Activated naive CD8-positive, alpha-beta T cell treated with anti-CD3 and anti-CD28 coated beads, Interleukin-2, amount 50 U/mL, for 24 hours (primary cell): ENCODE measurements at regions not wholly inside any gene's neighbourhood (a gene's known extent, or its start where the extent isn't known, plus 50 kb on each side); places are given as distances from the start of the nearest gene placed in this dataset.
"Not testable (repeated sequence)": the region's sequence is repeated elsewhere in the genome, so short reads cannot be mapped to it uniquely, and the experiment has no call there.

ENCODE experiments used
- ATAC-seq: fragments of 150-1000 bp; cut with Tn5 transposase; one replicate; pipeline ENCODE4 v1.10.0; 2021
- DNase-seq: peaks from one replicate; pipeline ENCODE4 v3.0.0; 2021
- H3K27ac Mint-ChIP-seq: one replicate; pipeline ENCODE4 v1.8.0; 2021; ENCODE audit warnings: mild to moderate bottlenecking, mixed read lengths
- H3K27me3 Mint-ChIP-seq: one replicate; pipeline ENCODE4 v1.8.0; 2021; ENCODE audit warnings: mixed read lengths
- H3K36me3 Mint-ChIP-seq: one replicate; pipeline ENCODE4 v1.8.0; 2021; ENCODE audit warnings: low read depth, mixed read lengths
- H3K4me1 Mint-ChIP-seq: one replicate; pipeline ENCODE4 v1.8.0; 2021; ENCODE audit warnings: mixed read lengths
- H3K4me3 Mint-ChIP-seq: one replicate; pipeline ENCODE4 v1.8.0; 2021; ENCODE audit warnings: mild to moderate bottlenecking, moderate library complexity, mixed read lengths
- H3K9me3 Mint-ChIP-seq: one replicate; pipeline ENCODE4 v1.8.0; 2021; ENCODE audit warnings: mixed read lengths

DNA sequence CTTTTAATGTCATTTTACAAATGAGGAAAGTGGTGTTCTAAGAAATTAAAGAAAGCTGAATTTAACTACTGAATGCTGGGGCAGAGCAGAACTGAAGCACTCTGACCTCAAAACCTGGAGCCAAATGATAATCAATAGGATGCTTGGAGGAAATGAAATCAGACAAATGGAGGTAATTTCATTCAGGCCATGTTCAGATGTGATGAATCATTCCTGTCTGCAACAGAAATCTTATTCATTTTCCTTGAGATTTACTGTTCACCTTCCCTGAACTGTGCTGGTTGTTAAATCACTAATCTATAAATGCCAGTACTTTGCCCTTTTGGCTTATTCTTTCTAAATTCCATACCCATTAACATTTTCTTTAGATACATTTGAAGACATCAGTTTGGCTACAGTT is 85.6 kb upstream of the SNX7 start:
- Mint-ChIP-seq H3K4me3 (no peak overlapping the region), H3K27ac (no peak overlapping the region), H3K4me1 (no peaks in the 10 kb centered on the region), H3K9me3 (no peaks in the 10 kb centered on the region), H3K36me3 (no peaks in the 10 kb centered on the region), H3K27me3 (no peaks in the 10 kb centered on the region)
- no peak for DNase-seq
- ATAC-seq = no peak

DNA sequence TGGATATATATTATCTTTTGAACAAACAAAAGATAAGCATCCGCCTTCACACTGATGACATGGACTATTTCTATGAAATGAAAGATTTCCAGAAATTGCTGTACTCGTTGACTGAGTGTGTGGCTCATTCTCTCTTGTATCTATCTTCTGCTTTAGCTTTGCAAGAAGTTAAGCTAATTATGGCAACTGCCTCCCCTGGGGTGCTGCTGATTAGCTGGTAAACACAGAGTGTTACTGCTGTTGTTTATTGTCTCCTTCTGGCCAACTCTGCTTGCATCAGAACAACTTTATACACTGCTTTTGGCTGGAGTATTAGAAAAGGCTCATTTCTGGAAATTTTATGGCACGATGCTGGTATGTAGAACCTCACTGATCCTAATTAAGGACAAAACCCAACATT is 95.6 kb upstream of the SNX7 start:
- Mint-ChIP-seq H3K27ac (no peak overlapping the region), H3K36me3 (no peaks in the 10 kb centered on the region), H3K27me3 (no peaks in the 10 kb centered on the region), H3K4me3 (no peak overlapping the region), H3K4me1 (no peaks in the 10 kb centered on the region), H3K9me3 (peaks cover 16% of the 10 kb centered on the region)
- ATAC-seq (no peak), DNase-seq (no peak)

DNA sequence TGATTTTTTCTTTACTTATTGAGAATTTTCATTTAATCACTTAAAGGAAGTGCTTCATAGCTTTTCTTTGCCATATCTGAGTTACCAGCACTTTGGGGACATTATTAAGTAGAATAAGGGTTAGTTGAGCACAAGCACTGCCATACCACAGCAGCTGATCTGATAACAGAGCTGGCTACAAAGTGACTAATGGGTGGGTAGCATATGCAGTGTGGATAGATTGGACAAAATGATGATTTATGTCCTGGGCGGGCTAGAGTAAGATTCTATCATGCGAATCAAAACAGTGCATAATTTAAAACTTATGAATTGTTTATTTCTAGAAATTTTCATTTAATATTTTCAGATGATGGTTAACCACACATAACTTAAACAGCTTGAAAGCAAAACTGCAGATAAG is 102.2 kb upstream of the SNX7 start:
- Mint-ChIP-seq H3K36me3 (no peaks in the 10 kb centered on the region), H3K27ac (no peak overlapping the region), H3K4me3 (no peak overlapping the region), H3K9me3 (peaks cover 23% of the 10 kb centered on the region), H3K4me1 (no peaks in the 10 kb centered on the region), H3K27me3 (no peaks in the 10 kb centered on the region)
- DNase-seq = no peak
- ATAC-seq = no peak

DNA sequence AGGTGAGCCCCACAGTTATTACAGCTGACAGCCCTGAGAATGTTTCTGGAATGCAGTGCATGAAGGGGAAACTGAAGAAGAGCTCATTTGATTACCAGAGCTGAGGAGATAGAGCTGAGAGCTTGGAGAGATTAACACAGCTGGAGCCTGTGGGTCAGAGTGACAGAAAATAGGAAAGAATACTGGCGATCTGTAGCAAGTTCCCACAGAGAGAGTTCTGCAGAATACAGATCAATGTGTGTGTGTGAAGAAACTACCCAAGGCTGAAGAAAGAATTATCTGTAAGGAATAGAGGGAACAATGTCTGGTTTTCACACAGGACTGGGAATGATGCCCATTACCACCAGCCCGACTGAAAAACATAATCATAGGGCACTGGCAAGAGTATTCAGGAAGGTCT is 103.6 kb upstream of the SNX7 start:
- no peaks in the 10 kb centered on the region for H3K27me3 Mint-ChIP-seq
- no peak for ATAC-seq
- no peaks in the 10 kb centered on the region for H3K4me1 Mint-ChIP-seq
- no peak overlapping the region for H3K27ac Mint-ChIP-seq
- H3K9me3 Mint-ChIP-seq = peaks cover 18% of the 10 kb centered on the region
- no peak overlapping the region for H3K4me3 Mint-ChIP-seq
- no peak for DNase-seq
- H3K36me3 Mint-ChIP-seq = no peaks in the 10 kb centered on the region

DNA sequence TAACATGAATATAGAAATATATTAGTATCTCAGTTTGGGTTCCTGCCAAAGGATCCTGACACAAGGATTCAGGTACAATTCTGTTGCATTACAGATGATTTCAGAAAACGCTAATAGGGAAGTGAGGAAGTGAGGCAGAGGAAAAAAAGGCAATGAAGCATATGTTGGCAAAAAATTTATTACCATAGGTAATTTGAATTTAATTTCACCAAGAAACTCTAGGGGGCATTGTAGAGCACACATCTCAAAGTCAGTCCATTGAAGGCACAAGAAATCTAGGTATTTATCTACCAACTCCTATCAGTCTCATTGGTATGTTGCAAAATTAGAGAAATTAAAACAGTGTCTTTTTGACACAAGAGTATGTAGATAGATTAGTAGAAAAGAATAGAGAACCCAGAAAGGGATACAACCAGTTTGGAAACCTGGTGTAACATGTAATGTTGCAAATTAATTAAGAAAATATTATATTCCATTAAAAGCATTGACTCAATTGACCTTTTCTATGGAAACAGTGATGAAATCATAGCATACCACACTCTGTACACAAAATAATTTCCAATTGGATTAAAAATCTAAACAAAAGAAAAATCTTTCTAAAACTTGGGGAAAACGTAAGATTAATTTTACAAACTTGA is 104.9 kb upstream of the SNX7 start:
- Mint-ChIP-seq H3K27me3 (no peaks in the 10 kb centered on the region), H3K36me3 (no peaks in the 10 kb centered on the region), H3K4me3 (no peak overlapping the region), H3K9me3 (peaks cover 9% of the 10 kb centered on the region), H3K27ac (no peak overlapping the region), H3K4me1 (no peaks in the 10 kb centered on the region)
- no peak for DNase-seq
- ATAC-seq = no peak

DNA sequence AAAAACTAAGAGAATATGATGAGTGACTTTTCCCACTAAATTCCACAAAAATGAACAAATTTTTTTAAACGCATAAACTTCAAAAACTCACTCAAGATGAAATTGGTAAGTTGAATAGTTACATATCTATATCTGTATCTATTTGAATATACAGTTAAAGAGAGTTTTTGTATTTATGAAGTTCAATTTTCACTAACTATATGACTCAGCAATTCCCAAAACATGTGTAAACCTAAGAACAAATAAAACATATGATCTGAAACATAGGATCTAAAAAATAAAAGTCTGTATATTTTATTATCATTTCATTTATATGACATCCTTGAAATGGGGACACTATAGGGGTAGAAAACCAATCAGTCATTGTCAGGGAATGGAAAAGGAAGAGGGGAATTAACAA is 105.7 kb upstream of the SNX7 start:
- no peaks in the 10 kb centered on the region for H3K36me3 Mint-ChIP-seq
- no peak for DNase-seq
- no peaks in the 10 kb centered on the region for H3K27me3 Mint-ChIP-seq
- H3K9me3 Mint-ChIP-seq = peaks cover 9% of the 10 kb centered on the region
- no peaks in the 10 kb centered on the region for H3K4me1 Mint-ChIP-seq
- no peak for ATAC-seq
- no peak overlapping the region for H3K27ac Mint-ChIP-seq
- H3K4me3 Mint-ChIP-seq = no peak overlapping the region

DNA sequence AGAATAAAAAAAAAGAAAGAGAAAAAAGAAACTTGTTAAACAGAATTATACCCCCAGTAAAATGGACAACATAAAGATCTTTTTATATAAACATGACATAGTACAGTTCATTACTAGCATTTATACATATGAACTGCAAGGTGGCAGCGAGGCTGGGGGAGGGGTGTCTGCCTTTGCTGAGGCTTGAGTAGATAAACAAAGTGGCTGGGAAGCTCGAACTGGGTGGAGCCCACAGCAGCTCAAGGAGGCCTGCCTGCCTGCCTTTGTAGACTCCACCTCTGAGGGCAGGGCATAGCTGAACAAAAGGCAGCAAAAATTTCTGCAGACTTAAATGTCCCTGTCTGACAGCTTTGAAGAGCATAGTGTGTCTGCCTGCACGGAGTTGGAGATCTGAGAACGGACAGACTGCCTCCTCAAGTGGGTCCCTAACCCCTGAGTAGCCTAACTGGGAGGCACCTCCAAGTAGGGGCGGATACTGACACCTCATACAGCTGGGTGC is 108.9 kb upstream of the SNX7 start:
- ATAC-seq, H3K9me3 Mint-ChIP-seq, H3K27me3 Mint-ChIP-seq, H3K27ac Mint-ChIP-seq, H3K4me1 Mint-ChIP-seq, H3K36me3 Mint-ChIP-seq, H3K4me3 Mint-ChIP-seq, DNase-seq: not testable (repeated sequence)

DNA sequence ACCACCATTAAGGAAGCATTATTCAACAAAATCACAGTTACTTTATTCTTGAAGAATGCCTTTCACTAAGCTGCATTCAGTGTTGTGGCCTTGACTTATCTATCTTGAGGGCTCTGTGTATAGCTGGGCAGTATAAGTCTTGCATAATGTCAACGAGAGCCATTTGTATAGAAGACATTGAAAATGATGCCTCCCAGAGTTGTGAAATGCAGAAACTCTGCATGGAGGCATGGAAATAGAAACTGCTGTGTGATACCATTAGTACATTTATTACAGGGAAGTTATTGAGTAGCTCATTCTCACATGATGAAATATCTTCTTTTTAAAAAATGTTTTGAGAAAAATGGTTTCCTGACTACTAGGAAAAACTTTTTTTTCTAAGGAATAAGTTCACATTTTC is 111.4 kb upstream of the SNX7 start:
- H3K9me3 Mint-ChIP-seq = peaks cover 4% of the 10 kb centered on the region
- no peaks in the 10 kb centered on the region for H3K4me1 Mint-ChIP-seq
- H3K36me3 Mint-ChIP-seq = no peaks in the 10 kb centered on the region
- no peak overlapping the region for H3K27ac Mint-ChIP-seq
- H3K4me3 Mint-ChIP-seq = no peak overlapping the region
- no peaks in the 10 kb centered on the region for H3K27me3 Mint-ChIP-seq
- ATAC-seq (no peak), DNase-seq (no peak)

DNA sequence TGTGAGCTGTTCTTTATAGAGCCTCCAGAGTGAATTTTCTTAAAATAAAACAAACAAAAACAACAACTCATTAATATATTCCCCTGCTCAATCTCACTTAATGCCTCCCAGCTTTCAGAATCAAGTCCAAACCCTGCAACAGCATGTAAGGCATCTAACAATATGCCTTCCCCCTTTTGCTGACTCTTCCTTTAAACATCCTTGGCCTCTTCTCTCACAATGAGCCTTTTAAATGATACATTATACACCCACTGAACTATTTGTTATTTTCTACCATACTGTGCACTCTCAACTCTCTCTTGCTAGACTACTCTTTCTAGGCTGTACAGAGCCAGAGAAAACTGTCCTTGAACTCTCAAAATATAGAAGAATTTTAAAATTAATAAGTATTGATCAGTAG is 115.2 kb upstream of the SNX7 start:
- DNase-seq = no peak

DNA sequence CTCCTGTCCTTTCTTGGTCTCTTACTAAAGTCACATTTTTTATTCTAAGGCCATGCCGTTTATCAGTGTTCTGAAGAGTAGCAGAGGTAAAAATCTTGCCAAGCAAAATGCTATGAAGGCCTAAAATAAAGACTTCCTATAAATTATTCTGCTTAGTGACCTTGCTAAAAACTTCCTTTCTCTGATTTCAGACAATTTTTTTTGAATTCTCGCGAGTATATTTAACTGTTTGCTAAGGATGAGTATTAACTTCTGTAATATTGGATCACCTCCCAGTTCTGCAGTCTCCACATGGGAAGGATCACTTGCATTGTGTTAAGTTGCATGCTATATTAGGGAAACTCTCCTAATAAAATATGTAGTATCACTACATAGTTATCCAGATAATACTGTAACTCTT is 123.4 kb upstream of the SNX7 start:
- ATAC-seq (no peak), DNase-seq (no peak)
- H3K4me3 Mint-ChIP-seq = no peak overlapping the region
- no peaks in the 10 kb centered on the region for H3K36me3 Mint-ChIP-seq
- H3K9me3 Mint-ChIP-seq = peaks cover 4% of the 10 kb centered on the region
- H3K4me1 Mint-ChIP-seq = no peaks in the 10 kb centered on the region
- no peaks in the 10 kb centered on the region for H3K27me3 Mint-ChIP-seq
- H3K27ac Mint-ChIP-seq = no peak overlapping the region

More for the DNA sequence above, 115.2 kb upstream of the SNX7 start:
- no peak overlapping the region for H3K4me3 Mint-ChIP-seq
- no peaks in the 10 kb centered on the region for H3K4me1 Mint-ChIP-seq
- no peaks in the 10 kb centered on the region for H3K27me3 Mint-ChIP-seq
- H3K27ac Mint-ChIP-seq = no peak overlapping the region
- H3K9me3 Mint-ChIP-seq = peaks cover under 1% of the 10 kb centered on the region
- H3K36me3 Mint-ChIP-seq = no peaks in the 10 kb centered on the region
- no peak for ATAC-seq

DNA sequence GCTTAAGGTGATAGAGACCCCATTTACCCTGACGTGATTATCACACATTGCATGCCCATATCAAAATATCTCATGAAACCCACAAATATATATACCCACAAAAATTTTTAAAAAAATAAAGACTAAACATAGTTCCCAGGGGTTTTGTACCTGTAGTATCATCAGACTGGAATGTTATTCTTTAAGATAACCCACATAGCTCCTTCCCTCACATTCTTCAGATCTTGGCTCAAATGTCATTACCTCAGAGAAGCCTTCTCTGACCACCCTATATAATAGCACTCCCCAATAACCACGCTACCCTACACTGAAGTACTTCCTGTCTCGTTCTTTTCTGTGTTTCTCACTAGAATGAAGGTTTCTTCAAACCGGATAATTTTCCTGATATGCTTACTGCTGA is 138.3 kb upstream of the SNX7 start:
- no peaks in the 10 kb centered on the region for H3K36me3 Mint-ChIP-seq
- no peak overlapping the region for H3K4me3 Mint-ChIP-seq
- ATAC-seq (no peak), DNase-seq (no peak)
- no peaks in the 10 kb centered on the region for H3K27me3 Mint-ChIP-seq
- no peaks in the 10 kb centered on the region for H3K4me1 Mint-ChIP-seq
- H3K9me3 Mint-ChIP-seq = peaks cover 27% of the 10 kb centered on the region
- no peak overlapping the region for H3K27ac Mint-ChIP-seq

DNA sequence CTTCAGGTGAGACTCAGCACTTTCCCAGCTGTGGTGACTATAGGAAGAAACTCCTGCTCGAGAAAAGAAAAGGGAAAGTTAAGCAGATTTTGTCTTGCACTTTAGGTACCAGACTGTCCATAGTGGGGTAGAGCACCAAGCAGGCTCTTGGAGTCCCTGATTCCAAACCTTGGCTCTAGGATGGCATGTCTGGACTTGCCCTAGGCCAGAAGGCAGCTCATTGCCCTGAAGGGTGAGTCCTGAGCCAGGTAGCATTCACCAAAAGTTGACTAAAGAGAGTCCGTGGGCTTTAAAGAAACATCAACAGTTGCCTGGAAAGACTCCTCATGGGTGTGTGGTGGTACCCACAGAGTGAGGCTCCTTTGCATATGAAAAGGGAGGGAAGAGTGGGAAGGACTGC is 145.2 kb upstream of the SNX7 start:
- no peak for DNase-seq

DNA sequence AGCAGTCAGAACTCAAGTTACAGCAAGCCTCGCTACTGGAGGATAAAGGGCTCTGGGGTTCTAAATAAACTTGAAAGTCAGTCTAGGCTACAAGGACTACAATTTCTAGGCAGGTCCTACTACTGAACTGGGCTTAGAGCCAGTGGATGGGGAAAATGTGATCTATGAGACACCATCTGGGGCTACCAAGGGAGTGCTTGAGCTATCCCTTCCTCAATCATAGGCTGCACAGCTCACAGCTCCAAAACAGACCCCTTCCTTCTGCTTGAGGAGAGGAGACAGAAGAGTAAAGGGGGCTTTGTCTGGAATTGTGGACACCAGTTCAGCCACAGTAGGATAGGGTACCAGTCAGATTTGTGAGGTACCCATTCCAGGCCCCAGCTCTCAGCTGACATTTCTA is 145.8 kb upstream of the SNX7 start:
- DNase-seq = no peak
- Mint-ChIP-seq H3K27me3 (no peaks in the 10 kb centered on the region), H3K4me3 (no peak overlapping the region), H3K36me3 (peaks cover 3% of the 10 kb centered on the region), H3K27ac (no peak overlapping the region), H3K9me3 (peaks cover 14% of the 10 kb centered on the region), H3K4me1 (no peaks in the 10 kb centered on the region)
- no peak for ATAC-seq

More for the DNA sequence above, 145.2 kb upstream of the SNX7 start:
- Mint-ChIP-seq H3K9me3 (peaks cover 13% of the 10 kb centered on the region), H3K36me3 (peaks cover 3% of the 10 kb centered on the region), H3K4me3 (no peak overlapping the region), H3K27me3 (no peaks in the 10 kb centered on the region), H3K4me1 (no peaks in the 10 kb centered on the region), H3K27ac (no peak overlapping the region)
- ATAC-seq = no peak

DNA sequence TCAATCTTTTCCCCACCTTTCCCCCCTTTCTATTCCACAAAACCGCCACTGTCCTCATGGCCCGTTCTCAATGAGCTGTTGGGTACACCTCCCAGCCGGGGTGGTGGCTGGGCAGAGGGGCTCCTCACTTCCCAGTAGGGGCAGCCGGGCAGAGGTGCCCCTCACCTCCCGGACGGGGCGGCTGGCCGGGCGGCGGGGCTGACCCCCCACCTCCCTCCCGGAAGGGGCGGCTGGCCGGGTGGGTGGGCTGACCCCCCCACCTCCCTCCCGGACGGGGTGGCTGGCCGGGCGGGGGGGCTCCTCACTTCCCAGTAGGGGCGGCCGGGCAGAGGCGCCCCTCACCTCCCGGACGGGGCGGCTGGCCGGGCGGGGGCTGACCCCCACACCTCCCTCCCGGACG is 149.3 kb upstream of the SNX7 start:
- H3K27ac Mint-ChIP-seq, ATAC-seq, H3K36me3 Mint-ChIP-seq, H3K27me3 Mint-ChIP-seq, H3K4me1 Mint-ChIP-seq, H3K4me3 Mint-ChIP-seq, DNase-seq: not testable (repeated sequence)
- H3K9me3 Mint-ChIP-seq = peaks cover 17% of the 10 kb centered on the region

DNA sequence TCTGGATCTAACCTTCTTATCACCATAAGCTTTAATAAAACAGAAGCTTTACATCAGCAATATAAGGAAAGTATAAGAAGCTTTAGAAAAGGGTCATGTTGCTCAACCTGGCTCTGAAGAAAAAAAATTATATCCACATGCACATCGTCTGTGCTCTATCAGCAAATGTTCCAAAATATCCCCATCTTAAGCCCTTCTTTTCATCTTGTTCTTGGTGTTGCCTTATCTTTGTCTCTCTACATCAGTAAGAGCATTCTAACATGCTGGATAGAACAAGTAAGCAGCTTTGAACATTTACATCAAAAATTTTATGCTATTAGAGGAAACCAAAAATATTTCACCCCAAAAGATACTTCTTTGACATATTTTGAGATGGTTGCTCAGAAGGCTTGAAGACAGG is 157.8 kb upstream of the SNX7 start:
- peaks cover 28% of the 10 kb centered on the region for H3K9me3 Mint-ChIP-seq
- H3K4me1 Mint-ChIP-seq = no peaks in the 10 kb centered on the region
- DNase-seq (no peak), ATAC-seq (no peak)
- no peak overlapping the region for H3K27ac Mint-ChIP-seq
- no peak overlapping the region for H3K4me3 Mint-ChIP-seq
- no peaks in the 10 kb centered on the region for H3K36me3 Mint-ChIP-seq
- peaks cover 4% of the 10 kb centered on the region for H3K27me3 Mint-ChIP-seq

DNA sequence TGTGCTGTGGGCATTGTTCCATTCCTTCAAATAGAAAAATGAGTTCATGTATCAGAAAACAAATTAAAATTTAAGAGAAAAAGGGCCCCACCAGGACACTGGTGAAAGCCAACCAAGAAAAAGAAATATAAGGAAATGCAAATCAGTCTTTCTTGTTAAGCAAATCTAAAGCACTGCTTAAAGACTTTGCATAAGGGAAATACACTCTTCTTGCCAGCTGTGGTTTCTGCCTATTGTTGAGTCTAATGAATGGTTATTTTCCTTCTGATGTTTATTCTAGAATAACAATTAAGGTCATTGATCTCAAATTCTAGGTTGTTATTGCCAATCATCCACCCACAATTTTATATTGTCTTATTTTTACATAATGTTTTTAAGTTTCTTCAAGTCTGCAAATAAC is 158.6 kb upstream of the SNX7 start:
- H3K27ac Mint-ChIP-seq = no peak overlapping the region
- H3K27me3 Mint-ChIP-seq = peaks cover 4% of the 10 kb centered on the region
- H3K9me3 Mint-ChIP-seq = peaks cover 24% of the 10 kb centered on the region
- no peaks in the 10 kb centered on the region for H3K4me1 Mint-ChIP-seq
- no peak overlapping the region for H3K4me3 Mint-ChIP-seq
- H3K36me3 Mint-ChIP-seq = no peaks in the 10 kb centered on the region
- DNase-seq = no peak
- no peak for ATAC-seq
